M059J (cell line): ENCODE measurements at regions not wholly inside any gene's neighbourhood (a gene's known extent, or its start where the extent isn't known, plus 50 kb on each side); places are given as distances from the start of the nearest gene placed in this dataset.
"Not testable (repeated sequence)": the region's sequence is repeated elsewhere in the genome, so short reads cannot be mapped to it uniquely, and the experiment has no call there.

ENCODE experiments used
- DNase-seq: peaks from one replicate; pipeline ENCODE4 v3.0.0-alpha.2; 2012; ENCODE audit warnings: low read depth

DNA sequence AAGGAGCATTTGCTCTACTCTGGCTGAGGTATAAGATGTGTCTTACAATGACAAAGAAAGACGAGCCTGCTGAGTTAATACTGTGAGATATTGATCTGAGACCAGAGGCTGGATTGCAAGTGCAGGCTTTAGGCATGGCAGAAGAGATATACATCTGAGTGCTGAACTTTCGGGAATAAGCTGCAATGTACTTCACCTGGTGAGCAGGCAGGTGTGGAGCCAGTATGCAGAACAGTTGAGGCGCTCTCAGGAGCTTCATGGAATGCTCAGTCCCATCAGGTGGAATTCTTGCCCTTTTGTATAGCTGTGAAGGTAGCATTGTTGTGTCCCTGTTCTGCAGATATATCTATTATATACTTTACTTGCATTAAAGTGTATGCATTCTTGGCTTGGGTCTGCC lies 179.3 kb upstream of the RIMS1 start:
- no peak for DNase-seq

DNA sequence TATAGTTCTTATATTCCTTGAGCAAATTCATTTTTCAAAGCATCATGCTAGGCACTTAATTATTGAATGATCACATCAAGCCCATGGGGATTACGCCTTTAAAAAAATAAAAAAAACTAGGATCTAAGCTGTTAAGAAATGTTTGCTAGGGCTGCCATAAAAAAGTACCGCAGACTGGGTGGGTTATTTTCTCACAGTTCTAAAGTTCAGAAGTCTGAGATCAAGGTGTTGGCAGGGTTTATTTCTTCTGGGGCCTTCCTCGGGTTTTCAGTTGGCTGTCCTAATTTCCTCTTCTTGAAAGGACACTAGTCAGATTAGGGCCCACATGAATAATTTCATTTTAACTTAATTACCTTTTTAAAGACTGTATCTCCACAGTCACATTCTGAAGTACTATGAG lies 165.6 kb upstream of the RIMS1 start:
- DNase-seq, result no peak

DNA sequence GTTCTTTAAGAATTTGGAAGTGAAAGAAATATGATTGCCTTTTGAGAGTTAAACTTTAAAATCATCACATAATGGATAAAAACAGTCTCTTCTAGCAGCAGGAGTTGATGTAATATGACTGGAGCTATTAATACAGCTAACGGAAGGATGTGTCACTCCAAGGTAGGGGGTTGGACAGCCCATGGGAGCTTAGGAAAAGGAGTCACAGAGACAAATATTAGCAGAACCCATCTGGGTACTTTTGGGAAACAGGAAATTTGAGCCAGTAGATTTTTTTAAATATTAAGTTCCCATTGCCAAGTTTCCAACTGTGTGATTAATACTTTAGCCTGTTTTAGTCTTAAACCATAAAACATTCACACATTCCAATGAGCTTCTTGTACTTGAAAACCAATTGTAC lies 164.7 kb upstream of the RIMS1 start:
- DNase-seq, result peak; percentile 32

DNA sequence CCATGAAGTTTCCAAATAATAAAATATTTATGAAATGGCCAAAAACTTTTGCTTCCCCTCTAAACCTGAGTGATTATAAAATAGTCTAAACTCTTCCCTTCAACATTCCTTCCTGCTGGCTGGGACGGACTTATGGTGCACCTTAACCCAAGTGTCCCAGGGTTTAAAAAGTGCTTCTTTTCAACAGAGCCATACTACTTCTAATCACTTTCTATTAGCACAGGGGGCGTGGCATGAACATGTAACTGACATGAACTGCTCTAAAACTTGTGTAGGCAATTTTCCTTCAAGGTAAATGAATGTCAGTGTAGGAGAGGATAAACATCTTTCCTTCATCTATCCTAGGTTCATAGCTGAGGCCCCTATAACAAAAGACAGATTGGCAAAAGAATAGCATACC lies 163.6 kb upstream of the RIMS1 start:
- DNase-seq, result no peak

DNA sequence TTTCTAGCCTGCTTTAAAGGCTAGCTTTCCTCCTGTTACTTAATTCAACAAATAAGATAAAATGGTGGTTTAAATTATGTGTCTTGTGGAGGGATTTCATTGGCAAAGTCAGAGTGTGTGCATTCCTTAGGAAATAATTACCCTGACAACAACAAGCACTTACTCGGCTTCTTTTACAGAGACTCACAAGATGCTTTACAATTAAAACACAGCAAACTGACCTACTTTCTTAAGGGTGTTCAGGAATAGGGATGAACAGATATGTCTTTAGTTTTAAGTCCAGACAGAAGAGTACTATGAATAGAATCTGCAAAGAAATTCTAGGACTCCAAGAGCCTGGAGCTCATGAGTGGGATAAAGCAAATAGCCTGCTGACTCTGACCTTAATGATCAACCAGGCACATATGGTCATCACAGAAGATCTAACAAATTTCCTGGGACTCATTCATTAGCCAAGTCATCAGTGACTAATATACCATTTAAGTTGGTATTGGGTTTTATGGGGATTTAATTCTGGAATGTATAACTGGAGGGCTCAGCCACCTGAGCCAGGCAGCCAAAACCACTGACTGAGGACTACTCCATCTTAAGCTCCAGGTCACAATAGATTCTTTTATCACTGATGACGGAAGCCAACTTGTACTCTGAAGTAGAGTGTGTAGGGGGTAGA lies 161.8 kb upstream of the RIMS1 start:
- peak; percentile 5 for DNase-seq

DNA sequence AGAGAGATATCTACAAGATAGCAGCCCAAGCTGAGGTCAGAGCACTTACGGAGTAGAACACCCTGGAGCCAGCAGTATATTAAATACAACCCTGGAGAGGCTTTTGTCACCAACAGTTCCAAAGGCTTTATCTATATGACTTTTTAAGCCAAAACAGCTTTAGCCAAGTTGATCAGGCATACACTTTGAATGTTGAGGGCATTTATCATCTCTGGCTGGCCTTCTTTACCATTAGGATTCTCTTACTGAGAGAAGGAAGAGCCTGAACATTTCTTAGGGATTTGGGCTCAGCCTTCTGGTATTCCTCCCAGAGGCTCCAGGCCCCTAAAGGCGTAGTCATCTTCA lies 161.3 kb upstream of the RIMS1 start:
- DNase-seq, result no peak

DNA sequence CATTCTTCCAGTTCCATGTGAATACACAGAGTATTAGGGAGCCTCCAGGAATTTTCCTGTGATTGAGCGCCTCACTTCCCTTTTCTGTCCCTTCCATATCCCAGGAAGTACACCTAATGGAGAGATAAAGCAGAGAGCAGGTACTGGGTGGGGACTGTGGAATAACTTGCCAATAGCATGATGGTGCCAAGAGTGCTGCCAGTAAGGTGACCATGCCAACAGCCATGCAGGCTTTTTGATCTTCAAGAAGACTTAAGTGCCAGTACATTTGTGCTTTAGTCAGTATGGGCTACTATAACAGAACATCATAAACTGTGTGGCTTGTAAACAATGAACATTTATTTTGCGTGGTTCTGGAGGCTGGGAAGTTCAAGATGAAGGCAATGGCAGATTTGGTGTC lies 160.2 kb upstream of the RIMS1 start:
- DNase-seq, result no peak

DNA sequence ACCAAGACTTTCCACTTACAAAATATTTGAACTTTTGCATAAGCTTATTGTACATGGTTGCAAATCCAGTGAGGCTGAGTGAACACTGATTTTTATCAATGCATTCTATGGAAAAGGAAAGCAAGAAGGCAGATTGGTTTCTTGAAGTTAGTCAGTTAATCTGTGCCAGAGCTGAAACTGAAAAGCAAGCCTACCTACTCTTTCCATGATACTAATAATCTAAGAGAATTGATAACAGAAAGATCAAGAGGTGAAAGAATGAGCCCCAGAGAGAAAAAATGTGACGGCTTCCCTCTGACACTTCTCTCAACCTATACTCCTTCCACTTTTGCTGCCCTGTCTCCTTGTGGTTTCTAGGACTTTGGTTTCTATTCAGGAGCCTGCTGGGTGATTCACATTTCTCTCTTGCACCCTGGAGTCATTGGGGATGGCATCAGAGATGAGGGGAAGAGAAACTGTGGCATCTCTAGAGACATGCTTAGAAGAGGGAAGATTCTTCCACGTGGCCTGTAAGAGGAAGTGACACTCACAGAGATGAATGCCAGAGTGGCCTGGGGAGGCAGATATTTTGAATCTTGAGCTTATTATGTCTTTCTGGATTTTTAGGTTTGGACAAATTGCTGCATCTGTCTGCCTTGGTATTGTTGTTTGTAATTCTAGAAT lies 158.6 kb upstream of the RIMS1 start:
- peak; percentile 10 for DNase-seq

DNA sequence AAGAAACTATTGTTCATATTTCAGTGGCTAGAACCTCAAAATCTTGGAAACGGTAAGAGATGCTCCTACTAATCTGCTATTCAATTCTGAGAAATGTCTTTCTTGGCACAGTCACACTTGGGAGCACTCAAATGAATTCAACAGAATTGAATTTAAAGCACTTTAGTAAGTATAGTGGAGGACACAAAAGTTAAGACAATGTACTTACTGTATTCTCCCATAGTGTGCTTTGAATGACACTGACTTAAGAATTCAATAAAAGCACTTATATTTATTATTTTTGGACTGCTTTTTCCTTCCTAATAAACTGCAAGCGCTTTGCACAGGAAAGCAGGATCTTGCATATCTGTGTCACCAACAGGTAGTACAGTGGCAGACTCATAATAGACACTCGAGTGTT lies 156.1 kb upstream of the RIMS1 start:
- DNase-seq, result no peak

DNA sequence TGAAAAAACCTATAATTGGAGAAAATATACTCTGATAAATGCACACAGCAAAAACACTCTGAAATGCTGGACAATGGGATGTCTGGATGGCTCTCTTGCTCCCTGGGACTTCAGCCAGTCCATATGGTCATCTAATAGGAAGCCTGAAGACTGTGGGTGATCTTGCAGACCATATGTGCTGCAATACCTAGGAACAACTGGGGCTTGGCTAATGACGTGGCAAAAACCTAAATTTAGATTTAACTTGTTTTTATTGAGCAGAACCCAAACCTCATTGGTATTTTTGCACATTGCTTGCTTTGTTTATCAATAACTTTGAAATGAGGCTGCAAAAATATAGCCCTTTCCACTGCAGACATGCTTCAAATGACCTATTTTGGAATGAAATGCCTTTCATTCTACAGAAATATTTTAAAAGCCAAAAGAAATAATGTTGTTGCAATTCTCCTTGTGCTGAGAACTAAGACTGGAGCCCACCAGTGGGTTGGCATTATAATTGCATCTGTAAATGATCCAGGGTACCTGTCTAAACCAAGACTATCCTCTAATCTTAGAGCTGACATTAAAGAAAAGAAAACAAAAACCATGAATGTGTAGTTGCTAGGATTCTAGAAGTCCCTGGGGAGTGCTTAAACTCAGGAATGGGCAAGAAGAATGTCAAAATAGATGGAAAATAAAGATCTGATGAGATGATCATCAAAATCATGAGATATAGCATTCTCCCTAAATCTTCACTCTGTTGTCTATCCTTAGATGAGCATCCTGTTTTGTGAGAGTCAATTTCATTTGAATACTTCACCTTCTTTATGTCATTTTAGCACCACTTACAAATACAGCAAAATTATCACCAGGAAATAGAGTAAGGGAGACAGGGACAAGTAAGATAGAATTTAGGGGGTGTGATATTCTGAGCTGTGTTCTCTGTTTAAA lies 152.1 kb upstream of the RIMS1 start:
- no peak for DNase-seq

DNA sequence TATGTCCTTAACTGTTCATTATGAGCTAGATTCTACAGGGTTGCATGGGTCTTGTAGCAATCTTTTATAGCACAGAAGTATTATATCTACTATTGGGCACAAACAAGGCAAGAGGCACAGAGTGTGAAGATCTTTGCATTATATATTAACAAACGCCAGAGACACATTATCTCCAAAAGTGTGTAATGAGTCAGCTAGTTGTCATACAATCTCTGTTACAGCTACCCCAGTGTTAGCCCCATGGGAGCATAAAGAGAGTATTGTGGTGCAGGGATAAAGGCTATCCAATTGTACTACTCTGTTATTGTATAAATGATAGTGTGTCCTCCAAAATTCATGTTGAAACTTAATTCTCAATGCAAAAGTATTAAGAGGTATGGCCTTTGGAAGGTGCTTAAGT lies 148.4 kb upstream of the RIMS1 start:
- DNase-seq, result no peak

DNA sequence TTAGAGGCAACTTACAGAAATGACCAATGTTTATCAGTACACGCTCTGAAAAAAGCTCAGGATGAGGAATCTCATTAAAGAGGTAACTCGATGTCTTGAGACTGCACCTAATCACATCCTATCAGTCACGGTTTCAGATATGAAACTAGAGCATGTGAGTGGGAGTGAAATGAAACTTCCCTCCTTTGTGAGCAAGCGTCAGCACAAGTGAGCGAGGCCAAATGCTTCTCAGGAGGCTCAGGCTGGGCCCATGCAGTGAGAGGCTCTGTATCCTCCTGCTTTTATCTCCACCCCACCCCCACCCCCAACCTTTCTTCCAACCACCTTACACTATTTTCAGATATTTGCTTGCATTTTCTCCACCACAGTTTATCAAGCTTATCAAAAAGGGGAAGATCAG lies 140.8 kb upstream of the RIMS1 start:
- DNase-seq, result no peak

DNA sequence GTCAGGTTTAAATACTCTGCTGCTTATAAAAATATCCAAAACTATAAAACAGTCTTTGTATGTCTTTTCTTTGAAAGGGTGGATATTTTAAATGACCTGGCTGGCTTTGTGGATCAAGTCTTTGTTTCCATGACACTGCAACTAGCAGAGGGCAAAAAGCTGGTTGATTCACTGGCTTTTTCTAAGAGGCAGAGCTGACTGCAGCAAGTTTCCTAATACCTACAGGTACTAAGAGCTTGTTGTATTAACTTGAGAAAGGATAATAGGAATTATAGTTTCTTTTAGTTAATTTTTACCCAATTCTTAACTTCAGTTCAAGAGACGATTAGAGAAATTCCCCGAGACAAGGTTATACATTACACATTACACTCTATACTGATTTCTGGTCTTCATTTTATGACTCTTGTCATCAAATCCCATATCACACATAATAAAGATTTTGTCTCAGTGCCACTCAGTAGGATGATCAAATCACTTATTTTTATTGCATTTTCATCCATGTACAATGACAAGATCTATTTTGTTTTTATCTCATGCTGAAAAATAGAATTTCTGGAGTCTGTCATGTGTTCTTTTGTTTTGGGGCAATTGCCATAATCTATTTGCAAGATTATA lies 120.1 kb upstream of the RIMS1 start:
- no peak for DNase-seq

DNA sequence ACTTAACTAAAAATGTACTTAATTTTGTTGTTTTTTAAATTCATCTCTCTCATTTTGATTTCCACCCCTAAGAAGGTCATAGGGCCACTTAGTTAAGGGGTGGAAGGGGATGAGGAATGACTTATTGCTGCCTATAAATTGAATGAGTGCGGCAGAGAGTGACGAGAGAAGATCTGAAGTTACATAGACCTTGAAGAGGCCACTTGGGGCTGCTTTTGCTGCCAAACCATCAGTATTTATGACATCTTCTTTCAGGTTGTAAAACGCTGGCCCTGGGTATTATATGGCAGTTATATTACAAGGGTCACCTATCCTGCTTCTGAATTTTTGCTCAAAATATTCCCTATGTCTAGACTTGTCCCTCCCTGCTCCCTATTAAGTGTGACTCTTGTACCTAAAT lies 119.6 kb upstream of the RIMS1 start:
- DNase-seq, result no peak

DNA sequence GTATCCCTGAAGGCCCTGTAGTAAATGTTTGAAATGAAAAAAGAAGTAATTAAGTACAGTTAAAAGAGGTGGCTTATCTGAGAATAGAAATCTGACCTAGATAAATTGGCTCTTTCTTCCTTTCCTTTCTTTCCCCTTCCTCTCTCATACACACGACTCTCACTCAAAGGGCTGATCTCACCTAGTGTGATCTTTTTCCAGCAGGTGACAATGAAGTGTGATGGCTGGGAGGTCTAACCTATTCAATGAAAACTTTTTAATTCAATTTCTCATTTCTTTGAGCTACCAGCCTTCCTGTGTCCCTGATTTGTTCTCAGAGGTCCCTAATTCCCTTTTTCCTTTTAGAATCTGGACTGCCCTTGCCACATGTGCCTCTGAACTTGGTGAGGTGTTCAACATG lies 118.0 kb upstream of the RIMS1 start:
- no peak for DNase-seq

DNA sequence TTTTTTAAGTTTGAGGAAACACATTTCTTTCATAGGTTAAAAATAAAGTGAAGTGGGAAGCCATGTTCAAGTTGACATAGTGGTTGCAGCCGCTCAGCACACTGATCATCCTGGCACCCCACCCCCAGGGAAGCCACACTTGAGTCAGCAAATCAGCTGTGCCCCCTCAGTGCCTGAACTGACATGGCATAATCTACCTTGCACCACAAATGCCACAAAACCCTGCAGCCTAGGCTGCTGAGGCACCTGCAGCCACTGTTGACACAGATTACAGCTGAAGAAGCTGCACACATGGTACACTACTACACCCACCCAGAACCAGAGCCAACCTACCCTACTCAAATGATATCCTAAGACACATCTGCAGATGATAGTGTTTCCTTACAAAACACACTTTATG lies 77.5 kb upstream of the RIMS1 start:
- no peak for DNase-seq

DNA sequence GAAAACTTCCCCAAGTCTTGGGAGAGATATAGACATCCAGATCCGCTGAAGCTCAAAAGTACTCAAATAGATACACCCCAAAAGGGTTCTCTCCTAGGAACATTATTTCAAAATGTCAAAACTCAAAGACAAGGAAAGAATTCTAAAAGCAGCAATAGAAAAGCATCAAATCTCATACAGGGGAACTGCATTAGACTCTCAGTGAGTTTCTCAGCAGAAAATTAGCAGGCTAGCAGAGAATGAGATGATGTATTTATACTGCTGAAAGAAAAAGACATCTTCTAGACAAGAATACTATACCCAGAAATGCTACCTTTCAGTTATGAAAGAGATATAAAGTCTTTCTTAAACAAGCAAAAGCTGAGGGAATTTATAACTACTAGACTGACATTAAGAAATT lies 75.5 kb upstream of the RIMS1 start:
- no peak for DNase-seq

DNA sequence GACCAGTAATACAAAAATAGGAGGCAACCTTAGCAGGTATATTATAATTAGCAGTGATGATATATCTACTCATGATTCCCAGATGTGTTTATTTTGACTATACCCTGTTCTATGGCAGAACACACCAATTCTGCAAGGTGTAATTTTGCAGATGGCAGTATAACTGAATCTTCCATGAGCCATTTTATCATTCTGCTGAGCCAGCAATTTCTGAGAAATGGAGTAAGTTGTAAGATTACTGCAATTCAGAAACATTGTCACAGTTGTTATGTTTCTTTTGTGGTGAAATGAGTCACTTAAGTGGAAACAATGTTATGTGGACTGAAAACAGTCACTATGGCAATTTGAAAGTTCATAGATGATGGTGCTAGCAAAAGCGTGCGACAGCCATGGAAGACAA lies 63.7 kb upstream of the RIMS1 start:
- peak; percentile 23 for DNase-seq

DNA sequence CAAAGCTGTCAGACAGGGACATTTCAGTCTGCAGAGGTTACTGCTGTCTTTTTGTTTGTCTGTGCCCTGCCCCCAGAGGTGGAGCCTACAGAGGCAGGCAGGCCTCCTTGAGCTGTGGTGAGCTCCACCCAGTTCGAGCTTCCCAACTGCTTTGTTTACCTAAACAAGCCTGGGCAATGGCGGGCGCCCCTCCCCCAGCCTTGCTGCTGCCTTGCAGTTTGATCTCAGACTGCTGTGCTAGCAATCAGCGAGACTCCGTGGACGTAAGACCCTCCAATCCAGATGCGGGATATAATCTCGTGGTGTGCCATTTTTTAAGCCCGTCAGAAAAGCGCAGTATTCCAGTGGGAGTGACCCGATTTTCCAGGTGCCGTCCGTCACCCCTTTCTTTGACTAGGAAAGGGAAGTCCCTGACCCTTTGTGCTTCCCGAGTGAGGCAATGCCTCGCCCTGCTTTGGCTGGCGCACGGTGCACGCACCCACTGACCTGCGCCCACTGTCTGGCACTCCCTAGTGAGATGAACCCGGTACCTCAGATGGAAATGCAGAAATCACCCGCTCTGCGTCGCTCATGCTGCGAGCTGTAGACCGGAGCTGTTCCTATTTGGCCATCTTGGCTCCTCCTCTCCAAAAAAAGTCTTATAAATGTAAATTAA lies 54.1 kb upstream of the RIMS1 start:
- not testable (repeated sequence) for DNase-seq
